ENCODE measurements at regions not wholly inside any gene's neighbourhood (a gene's known extent, or its start where the extent isn't known, plus 50 kb on each side); places are given as distances from the start of the nearest gene placed in this dataset.

DNA sequence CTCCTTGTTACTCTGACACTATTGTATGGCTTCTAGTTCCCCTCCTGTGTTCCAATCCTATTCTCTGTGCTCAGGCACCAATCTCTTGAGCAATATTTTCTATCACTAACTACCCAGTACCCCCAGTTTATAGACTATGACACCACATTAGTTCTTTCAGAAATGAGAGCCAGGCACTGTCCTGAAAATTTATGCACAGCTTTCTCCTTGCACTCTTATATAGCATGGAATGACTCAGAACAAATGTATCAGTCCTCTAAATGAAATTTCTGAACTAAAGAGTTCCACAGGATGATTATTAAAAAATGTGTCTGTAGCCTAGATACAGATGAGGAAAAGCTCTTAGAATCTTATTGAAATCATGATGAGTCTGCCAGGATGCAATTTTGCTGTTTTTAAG lies 489.9 kb downstream of the XPNPEP1 start:
- H3K4me1 ChIP-seq (ENCODE audit: control insufficient read depth in 1 of 2, low read depth in 2 of 2), result peaks cover 13 to 24% of the 10 kb centered on the region in 2 donors
- H3K36me3 ChIP-seq, result no peaks in the 10 kb centered on the region
- H3K27me3 ChIP-seq (replicated peaks; ENCODE audit: insufficient read depth), result no peaks in the 10 kb centered on the region
- no peak overlapping the region for H3K27ac ChIP-seq
- no peak for ATAC-seq (ENCODE audit: insufficient number of reproducible peaks, low FRiP score, low read depth)
- no peaks in the 10 kb centered on the region for H3K9me3 ChIP-seq
- no peak overlapping the region for H3K4me3 ChIP-seq
- DNase-seq (ENCODE audit: low spot score), result no peak
- no peak for TF ChIP-seq CTCF (IDR thresholded peaks at IDR 0.05)

- DNase-seq (ENCODE audit: low spot score), result no peak
- H3K36me3 ChIP-seq, result no peaks in the 10 kb centered on the region
- peaks cover 13 to 24% of the 10 kb centered on the region in 2 donors for H3K4me1 ChIP-seq (ENCODE audit: control insufficient read depth in 1 of 2, low read depth in 2 of 2)
- no peaks in the 10 kb centered on the region for H3K9me3 ChIP-seq
- no peak for ATAC-seq (ENCODE audit: insufficient number of reproducible peaks, low FRiP score, low read depth)
- H3K27ac ChIP-seq, result no peak overlapping the region
- no peak overlapping the region for H3K4me3 ChIP-seq
- no peaks in the 10 kb centered on the region for H3K27me3 ChIP-seq (replicated peaks; ENCODE audit: insufficient read depth)
- TF ChIP-seq CTCF (IDR thresholded peaks at IDR 0.05), result no peak
These were observed 491.0 kb downstream of the XPNPEP1 start for GRCh38 chr10:109432281-109432680.

- peaks cover 13 to 24% of the 10 kb centered on the region in 2 donors for H3K4me1 ChIP-seq (ENCODE audit: control insufficient read depth in 1 of 2, low read depth in 2 of 2)
- no peak for TF ChIP-seq CTCF (IDR thresholded peaks at IDR 0.05)
- no peaks in the 10 kb centered on the region for H3K27me3 ChIP-seq (replicated peaks; ENCODE audit: insufficient read depth)
- DNase-seq (ENCODE audit: low spot score) (no peak), ATAC-seq (ENCODE audit: insufficient number of reproducible peaks, low FRiP score, low read depth) (no peak)
- H3K36me3 ChIP-seq, result no peaks in the 10 kb centered on the region
- H3K27ac ChIP-seq, result peak overlapping the region; percentile 79 to 83
- H3K4me3 ChIP-seq, result peak overlapping the region; percentile 34
- H3K9me3 ChIP-seq, result no peaks in the 10 kb centered on the region
These were observed 492.5 kb downstream of the XPNPEP1 start for GRCh38 chr10:109430799-109431198.

- Histone ChIP-seq H3K27me3 (replicated peaks; ENCODE audit: insufficient read depth) (no peaks in the 10 kb centered on the region), H3K9me3 (no peaks in the 10 kb centered on the region), H3K27ac (peak overlapping the region; percentile 79 to 83), H3K36me3 (no peaks in the 10 kb centered on the region), H3K4me1 (ENCODE audit: control insufficient read depth in 1 of 2, low read depth in 2 of 2) (peaks cover 13 to 24% of the 10 kb centered on the region in 2 donors), H3K4me3 (peak overlapping the region; percentile 34)
- ATAC-seq (ENCODE audit: insufficient number of reproducible peaks, low FRiP score, low read depth), result peak; percentile 94
- no peak for TF ChIP-seq CTCF (IDR thresholded peaks at IDR 0.05)
- no peak for DNase-seq (ENCODE audit: low spot score)
These were observed 493.1 kb downstream of the XPNPEP1 start for GRCh38 chr10:109430043-109430760.

- H3K27ac ChIP-seq, result peak overlapping the region in 1 of 2 donors; percentile 3
- no peaks in the 10 kb centered on the region for H3K9me3 ChIP-seq
- TF ChIP-seq CTCF (IDR thresholded peaks at IDR 0.05), result no peak
- H3K4me3 ChIP-seq, result no peak overlapping the region
- DNase-seq (ENCODE audit: low spot score) (no peak), ATAC-seq (ENCODE audit: insufficient number of reproducible peaks, low FRiP score, low read depth) (no peak)
- H3K4me1 ChIP-seq (ENCODE audit: control insufficient read depth in 1 of 2, low read depth in 2 of 2), result peaks cover 13 to 24% of the 10 kb centered on the region in 2 donors
- no peaks in the 10 kb centered on the region for H3K27me3 ChIP-seq (replicated peaks; ENCODE audit: insufficient read depth)
- no peaks in the 10 kb centered on the region for H3K36me3 ChIP-seq
These were observed 494.4 kb downstream of the XPNPEP1 start for GRCh38 chr10:109428775-109429491.
